ENCODE measurements at regions not wholly inside any gene's neighbourhood (a gene's known extent, or its start where the extent isn't known, plus 50 kb on each side); places are given as distances from the start of the nearest gene placed in this dataset.

- H3K4me3 ChIP-seq (ENCODE audit: low read length): no peak overlapping the region
- no peaks in the 10 kb centered on the region for H3K4me1 ChIP-seq (ENCODE audit: low read length)
- H3K9ac ChIP-seq (ENCODE audit: low read length): no peak overlapping the region
- H4K20me1 ChIP-seq (ENCODE audit: insufficient read depth, low read depth, low read length): no peaks in the 10 kb centered on the region
- H3K79me2 ChIP-seq (ENCODE audit: low read length): no peaks in the 10 kb centered on the region
- H3K27ac ChIP-seq (ENCODE audit: low read length): no peak overlapping the region
- no peaks in the 10 kb centered on the region for H3K27me3 ChIP-seq (ENCODE audit: low read length)
- no peaks in the 10 kb centered on the region for H3K36me3 ChIP-seq (ENCODE audit: insufficient read depth, low read length)
- no peak for DNase-seq
- H3K9me2 ChIP-seq (replicated peaks; ENCODE audit: insufficient read depth, low read length): no peaks in the 10 kb centered on the region
- no peaks in the 10 kb centered on the region for H3K9me3 ChIP-seq (ENCODE audit: low read length)
- H3K4me2 ChIP-seq (ENCODE audit: low read depth, low read length, poor library complexity, severe bottlenecking): no peak overlapping the region
- no peak overlapping the region for H2AFZ ChIP-seq (ENCODE audit: low read length)
Observed at GRCh38 chr22:48803948-48804810, 1023.5 kb downstream of the BRD1 start.

- Histone ChIP-seq H3K27ac (ENCODE audit: low read length) (no peak overlapping the region), H3K27me3 (ENCODE audit: low read length) (no peaks in the 10 kb centered on the region), H3K4me2 (ENCODE audit: low read depth, low read length, poor library complexity, severe bottlenecking) (no peak overlapping the region), H4K20me1 (ENCODE audit: insufficient read depth, low read depth, low read length) (no peaks in the 10 kb centered on the region), H3K9ac (ENCODE audit: low read length) (no peak overlapping the region), H2AFZ (ENCODE audit: low read length) (no peak overlapping the region), H3K9me2 (replicated peaks; ENCODE audit: insufficient read depth, low read length) (no peaks in the 10 kb centered on the region), H3K4me1 (ENCODE audit: low read length) (no peaks in the 10 kb centered on the region), H3K9me3 (ENCODE audit: low read length) (no peaks in the 10 kb centered on the region), H3K79me2 (ENCODE audit: low read length) (no peaks in the 10 kb centered on the region), H3K4me3 (ENCODE audit: low read length) (no peak overlapping the region), H3K36me3 (ENCODE audit: insufficient read depth, low read length) (no peaks in the 10 kb centered on the region)
- DNase-seq: no peak
Observed at GRCh38 chr22:48803171-48803947, 1024.3 kb downstream of the BRD1 start.

GRCh38 chr22:48802576-48802975 is 1025.1 kb downstream of the BRD1 start:
- no peak overlapping the region for H2AFZ ChIP-seq (ENCODE audit: low read length)
- H3K27me3 ChIP-seq (ENCODE audit: low read length): no peaks in the 10 kb centered on the region
- no peaks in the 10 kb centered on the region for H3K4me1 ChIP-seq (ENCODE audit: low read length)
- H3K4me2 ChIP-seq (ENCODE audit: low read depth, low read length, poor library complexity, severe bottlenecking): no peak overlapping the region
- H4K20me1 ChIP-seq (ENCODE audit: insufficient read depth, low read depth, low read length): no peaks in the 10 kb centered on the region
- H3K9me2 ChIP-seq (replicated peaks; ENCODE audit: insufficient read depth, low read length): no peaks in the 10 kb centered on the region
- no peak for DNase-seq
- no peaks in the 10 kb centered on the region for H3K79me2 ChIP-seq (ENCODE audit: low read length)
- H3K27ac ChIP-seq (ENCODE audit: low read length): no peak overlapping the region
- no peak overlapping the region for H3K9ac ChIP-seq (ENCODE audit: low read length)
- no peaks in the 10 kb centered on the region for H3K36me3 ChIP-seq (ENCODE audit: insufficient read depth, low read length)
- H3K4me3 ChIP-seq (ENCODE audit: low read length): no peak overlapping the region
- H3K9me3 ChIP-seq (ENCODE audit: low read length): no peaks in the 10 kb centered on the region

GRCh38 chr22:48800886-48801607 is 1026.6 kb downstream of the BRD1 start:
- DNase-seq: no peak

GRCh38 chr22:48800036-48800885 is 1027.4 kb downstream of the BRD1 start:
- no peak overlapping the region for H3K27ac ChIP-seq (ENCODE audit: low read length)
- no peaks in the 10 kb centered on the region for H3K27me3 ChIP-seq (ENCODE audit: low read length)
- no peak for DNase-seq
- H3K9me2 ChIP-seq (replicated peaks; ENCODE audit: insufficient read depth, low read length): no peaks in the 10 kb centered on the region
- no peaks in the 10 kb centered on the region for H3K36me3 ChIP-seq (ENCODE audit: insufficient read depth, low read length)
- H2AFZ ChIP-seq (ENCODE audit: low read length): no peak overlapping the region
- no peak overlapping the region for H3K4me3 ChIP-seq (ENCODE audit: low read length)
- H3K79me2 ChIP-seq (ENCODE audit: low read length): no peaks in the 10 kb centered on the region
- H4K20me1 ChIP-seq (ENCODE audit: insufficient read depth, low read depth, low read length): no peaks in the 10 kb centered on the region
- H3K4me1 ChIP-seq (ENCODE audit: low read length): no peaks in the 10 kb centered on the region
- no peak overlapping the region for H3K9ac ChIP-seq (ENCODE audit: low read length)
- H3K9me3 ChIP-seq (ENCODE audit: low read length): no peaks in the 10 kb centered on the region
- H3K4me2 ChIP-seq (ENCODE audit: low read depth, low read length, poor library complexity, severe bottlenecking): no peak overlapping the region

More at GRCh38 chr22:48800886-48801607, 1026.6 kb downstream of the BRD1 start:
- Histone ChIP-seq H3K9ac (ENCODE audit: low read length) (no peak overlapping the region), H2AFZ (ENCODE audit: low read length) (no peak overlapping the region), H3K79me2 (ENCODE audit: low read length) (no peaks in the 10 kb centered on the region), H3K9me3 (ENCODE audit: low read length) (no peaks in the 10 kb centered on the region), H3K4me3 (ENCODE audit: low read length) (no peak overlapping the region), H3K9me2 (replicated peaks; ENCODE audit: insufficient read depth, low read length) (no peaks in the 10 kb centered on the region), H3K36me3 (ENCODE audit: insufficient read depth, low read length) (no peaks in the 10 kb centered on the region), H3K27me3 (ENCODE audit: low read length) (no peaks in the 10 kb centered on the region), H3K4me2 (ENCODE audit: low read depth, low read length, poor library complexity, severe bottlenecking) (no peak overlapping the region), H3K4me1 (ENCODE audit: low read length) (no peaks in the 10 kb centered on the region), H4K20me1 (ENCODE audit: insufficient read depth, low read depth, low read length) (no peaks in the 10 kb centered on the region), H3K27ac (ENCODE audit: low read length) (no peak overlapping the region)

- Histone ChIP-seq H3K27ac (ENCODE audit: low read length) (no peak overlapping the region), H3K9ac (ENCODE audit: low read length) (no peak overlapping the region), H3K27me3 (ENCODE audit: low read length) (no peaks in the 10 kb centered on the region), H3K79me2 (ENCODE audit: low read length) (no peaks in the 10 kb centered on the region), H3K4me1 (ENCODE audit: low read length) (no peaks in the 10 kb centered on the region), H2AFZ (ENCODE audit: low read length) (no peak overlapping the region), H3K9me2 (replicated peaks; ENCODE audit: insufficient read depth, low read length) (no peaks in the 10 kb centered on the region), H3K9me3 (ENCODE audit: low read length) (no peaks in the 10 kb centered on the region), H3K4me2 (ENCODE audit: low read depth, low read length, poor library complexity, severe bottlenecking) (no peak overlapping the region), H4K20me1 (ENCODE audit: insufficient read depth, low read depth, low read length) (no peaks in the 10 kb centered on the region), H3K4me3 (ENCODE audit: low read length) (no peak overlapping the region), H3K36me3 (ENCODE audit: insufficient read depth, low read length) (no peaks in the 10 kb centered on the region)
- DNase-seq: no peak
Observed at GRCh38 chr22:48799227-48799970, 1028.3 kb downstream of the BRD1 start.

Data from Karpas-422 (cell line).